Mammary epithelial cell (primary cell): ENCODE measurements at regions not wholly inside any gene's neighbourhood (a gene's known extent, or its start where the extent isn't known, plus 50 kb on each side); places are given as distances from the start of the nearest gene placed in this dataset.

Experiments
- CTCF ChIP-seq, 2 donors: IDR thresholded peaks in 1 of 2; conservative IDR thresholded peaks in 1 of 2; 2 replicates each; pipeline ENCODE4 v1.5.1; 2011 to 2012; ENCODE audit warnings: inconsistent platforms in 2 of 2, low read length in 2 of 2, mild to moderate bottlenecking in 2 of 2, control low read depth in 1 of 2, low read depth in 1 of 2; ENCODE audit not compliant: insufficient read depth in 1 of 2; ENCODE audit errors: extremely low read depth in 1 of 2
- EZH2 ChIP-seq: IDR thresholded peaks from 2 replicates; pipeline ENCODE4 v1.6.1; 2012; ENCODE audit warnings: low read length, inconsistent platforms, borderline replicate concordance

GRCh38 chr4:131309628-131310027 is 1839.5 kb upstream of the PCDH10 start:
- TF ChIP-seq CTCF (conservative IDR thresholded peaks at IDR 0.05 in 1 of 2, IDR thresholded peaks at IDR 0.05 in 1 of 2; ENCODE audit: extremely low read depth in 1 of 2, insufficient read depth in 1 of 2, low read depth in 1 of 2, low read length in 2 of 2) (no peak), EZH2 (no peak)
